Sigmoid colon (tissue), 6 donors: ENCODE measurements at regions not wholly inside any gene's neighbourhood (a gene's known extent, or its start where the extent isn't known, plus 50 kb on each side); places are given as distances from the start of the nearest gene placed in this dataset.
"Not testable (repeated sequence)": the region's sequence is repeated elsewhere in the genome, so short reads cannot be mapped to it uniquely, and the experiment has no call there.

Experiments used
- DNase-seq: peaks from one replicate; pipeline ENCODE4 v3.0.0-alpha.2; 2019
- H3K27ac ChIP-seq, 4 donors: fragments of 200-600 bp; sonication (generic); one replicate each; pipeline ENCODE4 v1.5.1; 2016 to 2019; ENCODE audit warnings: mild to moderate bottlenecking in 1 of 4
- H3K27me3 ChIP-seq, 3 donors: fragments of 200-600 bp; sonication (generic); one replicate each; pipeline ENCODE4 v1.5.1; 2019; ENCODE audit warnings: mild to moderate bottlenecking in 1 of 3
- H3K36me3 ChIP-seq, 4 donors: fragments of 200-600 bp; sonication (generic); one replicate each; pipeline ENCODE4 v1.5.1; 2016 to 2019
- H3K4me1 ChIP-seq, 4 donors: fragments of 200-600 bp; sonication (generic); one replicate each; pipeline ENCODE4 v1.5.1; 2017 to 2019
- H3K4me3 ChIP-seq, 4 donors: fragments of 200-600 bp; sonication (generic); one replicate each; pipeline ENCODE4 v1.5.1; 2017 to 2019; ENCODE audit warnings: mild to moderate bottlenecking in 2 of 4, moderate library complexity in 1 of 4
- H3K9me3 ChIP-seq, 4 donors: fragments of 200-600 bp in 3 of 4; sonication (generic) in 3 of 4; one replicate each; pipeline versions ENCODE4 v1.5.1 to v1.6.1; 2013 to 2019
- CTCF ChIP-seq, 4 experiments: fragments of 450-650 bp in 3 of 4; fragments of 200-600 bp in 1 of 4; IDR thresholded peaks; one replicate each; pipeline ENCODE4 v1.5.1; 2016 to 2019; ENCODE audit warnings: antibody characterized with exemption in 4 of 4, mild to moderate bottlenecking in 3 of 4, moderate library complexity in 2 of 4
- EP300 ChIP-seq, 4 donors: sonication (generic); formaldehyde crosslinking; IDR thresholded peaks; one replicate each; pipeline ENCODE4 v1.6.1; 2017; ENCODE audit warnings: antibody characterized with exemption in 4 of 4
- POLR2A ChIP-seq, 2 donors: fragments of 450-650 bp; IDR thresholded peaks; one replicate each; pipeline ENCODE4 v1.6.1; 2016; ENCODE audit warnings: antibody characterized with exemption in 2 of 2, mild to moderate bottlenecking in 2 of 2, moderate library complexity in 2 of 2
- POLR2AphosphoS5 ChIP-seq, 4 donors: sonication (generic); formaldehyde crosslinking; IDR thresholded peaks; one replicate each; pipeline ENCODE4 v1.6.1; 2017; ENCODE audit warnings: antibody characterized with exemption in 4 of 4
- WGBS, 2 donors: extraction: QIAGEN DNeasy Blood & Tissue Kit; methylation state at CpG; one replicate each; pipeline ENCODE4 v1.1.7; 2013; 5-methylcytosine and 5-hydroxymethylcytosine counted together
- intact Hi-C: fragments of 100-400 bp; cut with DNase I; formaldehyde crosslinking; loops from one replicate; pipeline ENCODE4 v1.15.1; 2023
- donor health status: healthy with polysubstance abuse.
- donor health status: healthy.

GRCh38 chr5:92041206-92041605 lies 658.1 kb upstream of the ARRDC3 start:
- DNase-seq = no peak
- no peaks in the 10 kb centered on the region for H3K9me3 ChIP-seq
- H3K27me3 ChIP-seq = no peaks in the 10 kb centered on the region
- WGBS, 2 donors = 74 to 83% methylated on average over 1 of the region's 1 CpG
- no peaks in the 10 kb centered on the region for H3K36me3 ChIP-seq
- TF ChIP-seq CTCF (IDR thresholded peaks at IDR 0.05) (no peak), POLR2A (IDR thresholded peaks at IDR 0.05) (no peak), POLR2AphosphoS5 (IDR thresholded peaks at IDR 0.05) (no peak), EP300 (IDR thresholded peaks at IDR 0.05) (no peak)
- H3K4me3 ChIP-seq = no peak overlapping the region
- no peaks in the 10 kb centered on the region for H3K4me1 ChIP-seq
- no peak overlapping the region for H3K27ac ChIP-seq
- intact Hi-C loops = no loop called here

GRCh38 chr5:92029792-92030191 lies 646.7 kb upstream of the ARRDC3 start:
- DNase-seq, H3K36me3 ChIP-seq, H3K9me3 ChIP-seq, H3K4me3 ChIP-seq, intact Hi-C loops, H3K27me3 ChIP-seq, H3K4me1 ChIP-seq, H3K27ac ChIP-seq: not testable (repeated sequence)
- WGBS, 2 donors = 60 to 85% methylated on average over 2 of the region's 2 CpGs

DNA sequence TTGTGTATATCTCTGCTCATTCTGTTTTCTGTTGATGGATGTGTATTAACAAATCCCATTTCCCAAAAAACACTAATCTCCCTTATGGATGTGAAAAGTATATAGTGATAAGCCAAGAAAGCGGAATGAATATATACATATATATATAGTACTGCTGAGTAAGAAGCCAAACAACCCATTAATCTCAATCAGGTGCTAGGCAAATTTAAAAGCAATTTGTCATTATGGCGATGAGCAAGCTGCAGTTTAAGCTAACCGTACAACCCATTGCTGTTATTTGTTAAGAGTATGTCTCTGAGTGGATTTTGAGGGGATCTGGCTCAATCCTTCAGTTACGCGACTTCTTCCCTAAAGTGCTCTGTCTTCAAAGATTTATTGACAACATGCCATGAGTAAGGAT lies 640.4 kb upstream of the ARRDC3 start:
- 76 to 91% methylated on average over 5 of the region's 5 CpGs for WGBS, 2 donors
- Histone ChIP-seq H3K27ac (no peak overlapping the region), H3K36me3 (no peaks in the 10 kb centered on the region), H3K27me3 (no peaks in the 10 kb centered on the region), H3K4me1 (peaks cover 0 to 2% (median 0%) of the 10 kb centered on the region in 4 donors), H3K4me3 (no peak overlapping the region), H3K9me3 (no peaks in the 10 kb centered on the region)
- TF ChIP-seq EP300 (IDR thresholded peaks at IDR 0.05) (no peak), CTCF (IDR thresholded peaks at IDR 0.05) (no peak), POLR2A (IDR thresholded peaks at IDR 0.05) (no peak), POLR2AphosphoS5 (IDR thresholded peaks at IDR 0.05) (no peak)
- DNase-seq = no peak
- intact Hi-C loops = no loop called here

- no peaks in the 10 kb centered on the region for H3K27me3 ChIP-seq
- no peak overlapping the region for H3K4me3 ChIP-seq
- 63 to 76% methylated on average over 1 of the region's 1 CpG for WGBS, 2 donors
- H3K9me3 ChIP-seq = no peaks in the 10 kb centered on the region
- peaks cover 0 to 6% (median 0%) of the 10 kb centered on the region in 4 donors for H3K4me1 ChIP-seq
- H3K27ac ChIP-seq = no peak overlapping the region
- TF ChIP-seq CTCF (IDR thresholded peaks at IDR 0.05) (no peak), EP300 (IDR thresholded peaks at IDR 0.05) (no peak), POLR2A (IDR thresholded peaks at IDR 0.05) (no peak), POLR2AphosphoS5 (IDR thresholded peaks at IDR 0.05) (no peak)
- DNase-seq = no peak
- intact Hi-C loops = no loop called here
- H3K36me3 ChIP-seq = no peaks in the 10 kb centered on the region
Measured at GRCh38 chr5:92023141-92023471, 640.0 kb upstream of the ARRDC3 start.

- no peak for TF ChIP-seq EP300 (IDR thresholded peaks at IDR 0.05)
- no peak overlapping the region for H3K4me3 ChIP-seq
- DNase-seq = no peak
- no peak overlapping the region for H3K27ac ChIP-seq
- no peaks in the 10 kb centered on the region for H3K27me3 ChIP-seq
- WGBS, 2 donors = 87 to 91% methylated on average over 3 of the region's 3 CpGs
- no peaks in the 10 kb centered on the region for H3K9me3 ChIP-seq
- intact Hi-C loops = no loop called here
- peaks cover 0 to 11% (median 1%) of the 10 kb centered on the region in 4 donors for H3K4me1 ChIP-seq
- no peaks in the 10 kb centered on the region for H3K36me3 ChIP-seq
Measured at GRCh38 chr5:92022415-92023140, 639.5 kb upstream of the ARRDC3 start.

- no peak for DNase-seq
- H3K36me3 ChIP-seq = no peaks in the 10 kb centered on the region
- H3K9me3 ChIP-seq = no peaks in the 10 kb centered on the region
- peaks cover 0 to 22% (median 5%) of the 10 kb centered on the region in 4 donors for H3K4me1 ChIP-seq
- no peak overlapping the region for H3K4me3 ChIP-seq
- TF ChIP-seq POLR2A (IDR thresholded peaks at IDR 0.05) (no peak), POLR2AphosphoS5 (IDR thresholded peaks at IDR 0.05) (no peak), CTCF (IDR thresholded peaks at IDR 0.05) (no peak), EP300 (IDR thresholded peaks at IDR 0.05) (no peak)
- no peaks in the 10 kb centered on the region for H3K27me3 ChIP-seq
- H3K27ac ChIP-seq = no peak overlapping the region
- WGBS, 2 donors = 52 to 71% methylated on average over 2 of the region's 2 CpGs
- intact Hi-C loops = no loop called here
Measured at GRCh38 chr5:92019376-92019990, 636.4 kb upstream of the ARRDC3 start.
